NCI-H1694 (cell line): ENCODE measurements at regions not wholly inside any gene's neighbourhood (a gene's known extent, or its start where the extent isn't known, plus 50 kb on each side); places are given as distances from the start of the nearest gene placed in this dataset.
"Not testable (repeated sequence)": the region's sequence is repeated elsewhere in the genome, so short reads cannot be mapped to it uniquely, and the experiment has no call there.

ENCODE experiments used
- DNase-seq: peaks from one replicate; lab custom pipeline; 2025; lab: John Stamatoyannopoulos, UW

DNA sequence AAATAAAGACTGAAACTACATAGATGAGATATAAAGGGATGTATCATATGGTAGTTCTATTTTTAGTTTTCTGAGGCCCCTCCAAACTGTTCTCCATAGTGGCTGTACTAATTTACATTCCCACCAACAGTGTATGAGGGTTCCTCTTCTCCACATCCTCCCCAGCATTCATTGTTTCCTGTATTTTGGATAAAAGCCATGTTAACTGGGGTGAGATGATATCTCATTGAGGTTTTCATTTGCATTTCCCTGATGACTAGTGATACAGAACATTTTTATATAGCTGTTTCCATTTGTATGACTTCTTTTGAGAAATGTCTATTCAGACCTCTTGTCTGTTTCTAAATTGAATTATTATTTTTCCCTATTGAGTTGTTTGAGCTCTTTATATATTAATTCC, 229.3 kb downstream of the RFPL4B start:
- DNase-seq = no peak

DNA sequence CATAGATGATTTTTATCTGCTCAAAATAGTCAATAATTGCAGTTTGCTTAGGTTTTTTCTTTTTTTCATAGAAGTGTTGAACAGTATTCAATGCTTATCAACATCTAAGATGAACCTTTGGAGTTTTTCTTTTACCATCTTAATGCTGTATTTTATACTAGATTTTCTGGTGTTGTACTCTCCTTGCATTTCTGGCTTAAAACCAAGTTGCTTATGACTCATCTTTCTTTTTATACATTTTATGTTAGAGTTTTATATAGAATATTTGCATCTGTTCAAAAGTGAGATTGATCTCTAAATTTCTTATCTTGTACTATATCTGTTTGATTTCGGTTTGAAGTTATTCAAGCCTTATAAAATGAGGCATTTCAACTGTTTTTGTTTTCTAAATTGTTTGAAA, 232.5 kb downstream of the RFPL4B start:
- DNase-seq = no peak

DNA sequence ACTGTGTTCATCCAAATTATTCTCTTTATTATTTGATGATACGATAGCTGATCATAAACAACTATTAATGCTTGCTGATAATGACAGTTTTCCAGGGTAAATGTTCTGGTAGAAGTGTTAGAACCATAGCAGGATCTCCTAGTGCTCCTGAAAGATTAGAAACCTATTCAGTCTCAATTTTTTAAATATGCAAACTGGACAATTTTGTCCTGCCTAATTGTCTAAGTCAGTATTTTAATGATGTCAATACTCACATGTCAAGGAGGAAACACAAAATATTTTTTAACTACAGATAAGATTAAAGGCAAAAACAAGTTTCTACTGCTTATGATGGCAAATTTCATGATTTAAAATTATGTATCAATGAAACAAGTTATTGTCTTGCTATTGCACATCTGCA, 233.9 kb downstream of the RFPL4B start:
- DNase-seq = no peak

- DNase-seq = no peak
These were observed 243.2 kb downstream of the RFPL4B start for GRCh38 chr6:112590326-112590725.

DNA sequence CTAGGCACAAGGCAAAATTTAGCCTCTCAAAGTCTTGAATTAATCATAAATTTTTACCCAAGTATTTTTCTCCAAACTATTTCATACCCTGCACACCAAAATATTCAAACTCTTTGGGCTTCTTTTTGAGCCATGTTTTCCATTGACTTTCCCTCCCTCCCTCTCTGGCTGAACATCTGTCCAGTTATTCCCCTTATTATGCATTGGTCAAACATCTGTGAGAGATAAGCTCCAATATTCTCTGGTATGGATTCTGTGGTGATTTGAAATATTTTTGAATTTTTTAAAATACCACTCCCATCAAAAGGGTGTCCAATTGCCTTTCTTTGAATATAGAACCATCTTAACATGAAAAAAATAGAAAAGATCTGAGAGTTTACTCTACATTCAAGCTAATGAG, 244.2 kb downstream of the RFPL4B start:
- DNase-seq = no peak

DNA sequence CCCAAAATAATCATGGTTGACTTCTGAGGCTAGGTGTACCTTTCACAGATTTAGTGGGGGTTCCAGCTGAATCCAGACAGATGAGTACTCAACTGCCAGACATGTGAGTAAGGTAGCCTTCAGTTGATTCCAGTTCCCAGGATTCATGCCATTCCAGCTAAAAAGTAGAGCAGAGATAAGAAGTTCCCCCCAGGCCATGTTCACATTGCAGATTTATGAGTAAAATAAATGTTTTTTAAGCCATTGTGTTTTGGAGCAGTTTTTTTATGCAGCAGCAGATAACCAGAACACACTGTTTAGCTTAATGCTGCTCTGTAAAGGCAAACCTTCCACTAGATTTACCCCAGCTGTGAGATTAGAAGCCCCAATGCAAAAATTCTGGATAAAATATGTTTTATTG, 245.0 kb downstream of the RFPL4B start:
- no peak for DNase-seq

DNA sequence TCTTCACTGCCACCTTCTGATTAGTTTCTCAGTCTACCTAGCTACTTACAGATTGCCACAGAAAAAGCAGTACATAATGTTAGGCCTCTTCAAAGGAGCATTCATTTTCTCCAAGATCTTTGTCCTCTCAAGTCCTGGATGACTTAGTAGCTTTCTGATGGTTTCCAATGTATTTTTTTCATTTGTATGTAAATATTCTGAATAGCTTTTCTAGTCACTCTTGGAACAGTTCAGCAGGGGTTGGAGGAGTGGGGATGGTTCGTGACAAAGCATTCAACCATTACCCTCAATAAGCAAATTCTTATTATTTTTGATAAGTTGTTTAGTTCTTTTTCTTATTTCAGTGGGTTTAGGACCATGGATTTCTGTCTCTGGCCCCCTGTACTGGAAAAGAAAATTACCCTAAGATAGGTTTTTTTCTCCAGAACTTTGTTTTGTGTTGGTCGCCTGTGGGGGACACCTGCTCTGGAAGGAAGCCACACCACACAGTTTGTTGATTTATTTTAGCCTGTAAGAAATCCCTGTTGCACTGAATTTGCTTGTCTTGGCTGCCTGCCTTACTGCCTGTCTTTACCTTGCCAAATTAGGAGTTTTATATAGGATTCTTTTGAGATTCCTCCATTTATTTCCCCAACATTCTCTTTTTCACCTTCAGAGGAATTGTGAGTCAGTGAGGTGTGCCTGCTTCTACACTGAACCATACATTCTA, 247.9 kb downstream of the RFPL4B start:
- no peak for DNase-seq

DNA sequence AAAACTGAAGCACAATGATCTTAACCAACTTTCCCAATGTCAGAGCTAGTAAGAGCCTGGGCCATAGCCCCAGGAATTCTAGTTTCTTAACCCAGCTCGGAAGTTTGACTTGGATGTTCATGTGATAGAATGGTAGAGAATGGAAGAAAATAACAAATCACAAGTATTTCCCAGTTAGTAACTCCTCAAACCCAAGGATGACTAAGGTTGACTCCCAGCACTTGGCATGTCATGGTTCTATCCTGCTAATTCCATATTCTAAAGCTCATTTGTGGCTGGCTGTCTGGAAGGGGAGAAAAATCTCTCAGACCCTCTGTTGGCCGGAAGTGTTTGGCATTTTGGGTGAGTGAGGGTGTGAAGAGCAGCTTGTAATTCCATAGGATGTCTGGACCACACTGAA, 248.7 kb downstream of the RFPL4B start:
- no peak for DNase-seq

- no peak for DNase-seq
These were observed 250.0 kb downstream of the RFPL4B start for GRCh38 chr6:112597176-112597575.

DNA sequence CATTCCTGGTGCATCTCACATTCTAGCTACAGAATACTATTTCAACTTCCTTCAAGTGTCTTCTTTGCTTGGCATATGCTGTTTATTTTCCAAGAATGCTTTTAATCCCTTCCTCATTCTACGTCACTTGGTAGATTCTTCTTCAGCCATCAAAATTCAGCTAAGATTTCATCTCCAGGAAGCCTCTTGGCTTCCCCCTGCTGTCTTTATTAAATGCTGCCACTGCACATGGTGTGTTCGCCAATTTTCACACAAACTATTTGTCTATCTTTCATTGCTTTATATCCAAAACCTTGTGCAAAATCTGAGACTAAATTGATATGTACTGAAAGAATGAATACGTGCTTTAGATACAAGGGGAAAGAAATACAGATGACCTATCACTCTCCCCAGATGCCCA, 253.0 kb downstream of the RFPL4B start:
- DNase-seq = no peak

GRCh38 chr6:112603726-112604125, 256.6 kb downstream of the RFPL4B start:
- DNase-seq = no peak

- no peak for DNase-seq
These were observed 259.7 kb downstream of the RFPL4B start for GRCh38 chr6:112606656-112607435.

DNA sequence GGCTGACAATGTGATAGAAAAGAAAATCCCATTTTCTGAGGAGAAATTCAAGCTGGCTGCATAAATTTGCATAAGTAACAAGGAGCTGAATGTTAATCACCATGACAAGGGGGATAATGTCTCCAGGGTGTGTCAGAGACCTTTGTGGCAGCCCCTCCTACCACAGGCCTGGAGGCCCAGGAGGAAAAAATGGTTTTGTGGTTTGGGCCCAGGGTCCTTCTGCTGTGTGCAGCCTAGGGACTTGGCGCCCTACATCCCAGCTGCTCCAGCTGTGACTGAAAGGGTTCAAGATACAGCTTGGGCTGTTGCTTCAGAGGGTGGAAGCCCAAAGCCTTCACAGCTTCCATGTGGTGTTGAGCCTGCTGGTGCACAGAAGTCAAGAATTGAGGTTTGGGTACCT, 261.8 kb downstream of the RFPL4B start:
- DNase-seq = not testable (repeated sequence)

DNA sequence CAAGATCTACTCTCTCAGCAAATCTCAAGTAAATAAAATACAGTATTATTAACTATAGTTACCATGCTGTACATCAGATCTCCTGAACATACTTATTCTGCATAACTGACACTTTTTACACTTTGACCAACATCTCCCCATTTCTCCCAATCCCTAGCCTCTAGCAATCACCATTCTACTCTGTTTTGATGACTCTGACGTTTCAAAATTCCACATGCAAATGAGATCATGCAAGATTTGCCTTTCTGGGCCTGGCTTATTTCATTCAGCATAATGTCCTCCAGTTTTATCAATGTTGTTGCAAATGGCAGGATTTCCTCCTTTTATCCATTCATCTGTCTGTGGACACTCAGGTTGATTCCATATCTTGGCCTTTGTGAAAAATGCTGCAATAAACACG, 266.3 kb downstream of the RFPL4B start:
- DNase-seq = no peak

DNA sequence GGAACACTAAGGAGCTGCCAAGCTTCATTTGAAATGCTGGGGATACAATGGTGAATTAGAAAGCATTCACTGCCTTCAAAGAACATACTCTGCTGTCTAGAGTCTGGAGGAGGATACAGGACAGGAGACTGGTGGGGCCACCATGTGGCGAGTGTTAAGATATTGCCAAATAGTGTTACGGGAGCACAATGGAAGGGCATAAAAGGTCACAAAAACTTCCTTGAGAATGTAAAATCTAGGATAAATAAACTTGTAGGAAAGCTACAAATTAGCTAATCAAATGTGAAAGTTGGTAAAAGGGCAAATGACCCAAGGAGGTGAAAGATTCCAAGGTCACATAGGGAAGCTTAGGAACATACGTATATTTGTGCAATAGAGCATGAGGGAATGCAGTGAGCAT, 271.7 kb downstream of the RFPL4B start:
- no peak for DNase-seq

DNA sequence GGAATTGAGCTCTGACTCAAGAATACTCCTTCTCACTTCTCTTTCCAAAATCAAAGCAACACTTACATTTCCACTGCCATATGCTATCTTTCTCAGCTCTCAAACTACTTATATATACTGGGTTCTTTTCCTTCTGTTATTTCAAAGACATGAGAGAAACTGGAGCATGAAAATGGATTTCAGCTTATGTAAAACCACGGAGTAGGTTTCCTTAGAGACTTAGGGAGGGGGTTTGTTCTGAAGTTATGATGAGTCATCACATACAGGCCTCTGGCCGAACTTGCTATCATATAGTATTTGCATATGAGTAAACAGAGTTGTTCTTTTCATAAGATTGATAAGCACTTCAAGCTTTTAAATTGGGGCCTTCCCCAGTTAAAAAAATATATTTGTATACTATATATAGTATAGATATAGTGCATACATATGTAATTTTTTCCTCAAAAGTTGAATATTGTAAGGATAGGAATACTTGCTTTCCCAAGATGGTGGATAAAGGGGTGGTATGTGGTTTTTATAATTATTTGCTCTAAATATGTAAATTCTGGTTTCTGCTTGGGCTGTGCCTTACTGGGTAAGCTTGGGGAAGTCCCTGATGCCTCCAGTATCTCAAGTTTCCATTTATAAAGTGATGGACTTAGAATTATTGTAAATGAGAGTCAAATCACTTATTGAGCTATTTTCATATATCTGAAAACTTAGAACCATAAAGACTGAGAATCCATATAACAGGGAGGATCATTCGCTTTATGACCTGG, 273.9 kb downstream of the RFPL4B start:
- DNase-seq = no peak

- DNase-seq = no peak
These were observed 274.9 kb downstream of the RFPL4B start for GRCh38 chr6:112622036-112622435.

- DNase-seq = no peak
These were observed 279.4 kb downstream of the RFPL4B start for GRCh38 chr6:112626468-112627082.

DNA sequence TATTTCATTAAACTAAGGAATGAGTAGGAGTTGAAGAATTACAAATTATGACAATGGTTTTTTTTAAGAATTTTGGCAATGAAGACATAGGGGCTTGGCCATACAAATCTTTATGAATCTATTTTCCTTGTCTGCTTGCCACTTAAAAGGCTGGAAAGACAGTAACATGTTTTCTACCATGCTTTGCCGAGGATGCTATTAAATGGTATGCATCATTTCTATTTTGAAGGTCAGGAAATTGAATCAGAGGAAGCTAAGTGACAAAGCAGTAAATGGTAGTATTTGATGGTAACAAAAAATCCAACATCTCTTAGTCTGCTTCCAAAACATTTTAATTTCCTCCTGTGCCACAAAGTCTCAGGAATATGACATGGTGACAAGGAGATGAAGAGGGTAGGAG, 287.2 kb downstream of the RFPL4B start:
- DNase-seq = no peak

- no peak for DNase-seq
These were observed 289.6 kb downstream of the RFPL4B start for GRCh38 chr6:112636650-112637262.

GRCh38 chr6:112639391-112639831, 292.3 kb downstream of the RFPL4B start:
- DNase-seq = no peak

DNA sequence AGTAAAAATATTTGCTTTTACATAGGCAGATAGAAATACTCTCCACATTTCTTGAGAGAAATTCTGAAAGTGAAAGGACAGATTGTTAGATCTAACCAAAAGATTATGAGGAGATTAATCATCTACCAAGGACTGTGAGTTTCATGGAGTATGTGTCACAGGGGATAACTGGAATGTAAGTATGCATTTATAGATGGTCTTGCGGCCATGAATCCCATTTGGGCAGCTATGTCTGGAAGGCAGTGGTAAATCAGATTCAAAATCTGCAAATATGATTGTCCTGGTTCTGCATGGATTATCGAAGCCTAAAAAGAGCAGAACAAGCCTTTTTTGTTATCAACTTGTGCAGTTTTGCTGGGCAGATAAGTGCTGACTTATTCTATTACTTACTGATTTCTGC, 293.8 kb downstream of the RFPL4B start:
- DNase-seq = no peak
